NCI-H2196 (cell line): ENCODE measurements at regions not wholly inside any gene's neighbourhood (a gene's known extent, or its start where the extent isn't known, plus 50 kb on each side); places are given as distances from the start of the nearest gene placed in this dataset.
"Not testable (repeated sequence)": the region's sequence is repeated elsewhere in the genome, so short reads cannot be mapped to it uniquely, and the experiment has no call there.

Experiments
- DNase-seq: peaks from one replicate; lab custom pipeline; 2025; ENCODE audit not compliant: unreplicated experiment; lab: John Stamatoyannopoulos, UW

DNA sequence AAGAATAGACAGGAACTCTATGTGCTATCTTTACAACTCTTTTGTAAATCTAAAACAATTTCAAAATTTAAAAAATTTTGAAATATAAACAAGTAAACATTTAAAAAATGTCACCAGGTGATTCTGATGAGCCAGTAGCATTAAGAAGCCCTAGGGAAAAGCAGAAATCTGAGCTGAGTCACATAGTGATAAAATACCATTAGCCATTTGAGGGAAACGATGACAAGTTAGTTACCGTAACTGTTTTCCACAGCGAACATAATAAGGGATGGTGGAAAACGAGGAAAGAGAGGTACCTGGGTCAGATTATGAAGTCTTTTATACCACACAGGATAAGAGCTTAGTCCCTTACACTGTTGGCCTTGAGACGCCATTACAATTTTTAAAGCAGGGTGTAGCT is 55.5 kb downstream of the PRR15 start:
- no peak for DNase-seq

DNA sequence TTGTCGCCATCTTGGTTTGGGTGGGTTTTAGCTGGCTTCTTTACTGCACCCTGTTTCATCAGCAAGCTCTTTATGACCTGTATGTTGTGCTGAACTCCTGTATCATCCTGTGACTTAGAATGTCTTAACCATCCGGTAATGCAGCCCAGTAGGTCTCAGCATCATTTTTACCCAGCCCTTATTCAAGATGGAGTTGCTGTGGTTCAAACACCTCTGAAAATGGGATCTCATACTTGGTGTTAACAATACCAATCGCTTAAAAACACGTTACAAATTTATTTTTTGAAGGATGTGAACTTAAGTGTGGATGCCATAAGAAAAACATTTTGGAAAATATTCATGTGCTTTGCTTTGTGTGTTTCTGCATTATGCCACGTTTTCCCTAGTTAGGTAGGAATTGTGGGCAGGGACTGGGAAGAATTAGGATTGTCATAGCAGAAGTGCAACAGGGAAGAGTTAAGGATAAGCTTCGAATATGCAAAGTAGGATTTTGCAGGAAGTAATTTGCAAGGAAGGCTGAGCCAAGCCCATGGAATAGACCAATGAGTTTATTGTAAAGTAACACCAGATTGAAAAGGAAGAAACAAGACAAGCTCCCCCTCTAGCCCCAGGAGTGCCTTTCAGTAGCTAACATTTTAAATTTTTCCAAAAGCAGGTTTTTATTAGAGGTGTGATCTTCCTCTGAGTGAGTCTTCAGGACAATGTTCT is 56.4 kb downstream of the PRR15 start:
- DNase-seq = no peak

DNA sequence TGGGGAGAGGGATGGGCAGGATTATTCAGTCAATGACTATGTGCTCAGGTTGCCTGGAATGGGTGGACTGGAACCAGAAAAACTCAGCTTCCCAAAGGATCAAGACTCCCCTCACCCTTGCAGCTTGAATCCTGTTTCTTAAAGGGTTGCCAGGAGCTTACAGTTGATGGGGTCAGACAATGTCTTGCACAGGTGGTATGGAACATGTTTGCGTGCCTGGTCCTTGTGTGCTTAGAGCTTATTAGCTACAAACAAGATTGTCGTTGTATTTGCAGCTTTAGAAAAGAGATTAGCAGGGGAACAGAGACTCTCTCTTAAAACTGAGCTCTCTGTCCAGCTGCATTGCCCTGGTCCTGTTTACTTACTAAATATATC is 56.9 kb downstream of the PRR15 start:
- no peak for DNase-seq

DNA sequence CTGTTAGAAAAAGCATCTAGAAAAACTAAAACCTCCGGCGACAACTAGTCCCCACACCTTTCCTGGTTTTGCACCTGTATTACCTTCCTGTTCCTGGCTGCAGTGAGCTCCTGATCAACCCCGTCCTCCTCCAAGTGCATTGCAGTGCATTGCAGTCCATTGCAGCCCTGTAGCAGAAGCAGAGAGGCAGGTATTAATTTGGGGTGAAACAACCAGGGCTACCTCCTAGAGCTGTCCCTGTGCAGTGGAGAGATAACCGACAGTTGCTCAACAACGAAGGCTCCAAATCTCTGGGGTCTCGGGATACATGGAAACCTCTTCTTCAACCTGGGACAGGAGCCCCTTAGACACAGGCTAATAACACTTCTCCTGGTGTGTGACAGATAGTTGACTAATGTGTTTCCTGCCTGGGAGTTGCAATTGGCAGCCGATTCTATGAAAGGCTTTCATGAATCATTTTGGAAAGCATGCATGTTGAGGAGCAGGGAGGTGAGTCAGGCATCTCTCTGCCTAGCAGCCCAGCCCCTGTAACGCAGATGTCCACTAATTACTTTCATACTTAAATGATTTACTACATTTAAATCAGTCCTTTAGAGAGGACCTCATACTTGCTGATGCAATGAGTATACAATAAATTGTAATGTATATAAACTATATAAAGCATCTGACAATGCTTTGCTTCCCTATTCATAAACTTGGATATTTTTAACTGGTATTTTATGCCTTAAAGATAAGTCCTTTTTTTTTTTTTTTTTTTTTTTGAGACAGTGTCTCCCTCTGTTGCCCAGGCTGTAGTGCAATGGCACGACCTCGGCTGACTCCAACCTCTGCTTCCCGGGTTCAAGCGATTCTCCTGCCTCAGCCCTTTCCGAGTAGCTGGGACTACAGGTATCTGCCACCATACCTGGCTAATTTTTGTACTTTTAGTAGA is 59.0 kb downstream of the PRR15 start:
- DNase-seq = no peak

DNA sequence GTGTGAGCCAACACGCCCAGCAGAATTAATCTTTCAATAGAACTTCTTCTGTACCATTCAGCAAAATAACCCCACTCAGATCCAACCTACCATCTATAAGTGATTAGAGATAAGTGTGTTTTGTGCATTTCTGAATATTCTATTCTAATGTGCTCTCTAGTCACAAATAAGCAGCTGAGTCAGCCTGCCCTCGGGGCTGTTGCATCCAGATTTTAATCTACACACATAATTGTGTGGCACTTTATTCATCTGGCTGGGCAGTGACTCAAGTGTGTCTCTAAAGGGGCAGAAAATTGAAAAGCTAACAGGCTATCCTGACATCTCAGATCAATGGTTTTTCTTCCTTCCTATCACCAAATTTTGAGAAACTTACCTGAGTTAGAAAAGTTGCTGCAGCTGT is 60.3 kb downstream of the PRR15 start:
- DNase-seq = no peak

DNA sequence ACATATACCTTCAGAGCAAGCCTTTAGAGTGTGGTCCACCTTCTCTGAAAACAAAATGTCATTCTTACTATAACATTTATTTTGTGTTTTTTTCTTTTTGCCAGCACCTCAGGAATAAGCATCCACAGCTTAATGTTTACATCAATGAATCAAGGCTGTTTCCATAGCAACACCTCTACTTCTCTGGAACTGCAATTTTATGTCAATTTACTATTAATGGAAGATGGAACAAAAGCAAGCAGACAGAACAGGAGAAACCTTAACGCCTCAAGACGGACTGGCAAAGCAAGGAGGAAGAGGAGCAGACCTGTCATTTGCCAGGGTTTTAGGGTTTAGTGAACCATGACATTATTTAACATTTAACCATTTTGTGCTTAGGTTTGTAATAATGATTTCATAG is 63.1 kb downstream of the PRR15 start:
- no peak for DNase-seq

DNA sequence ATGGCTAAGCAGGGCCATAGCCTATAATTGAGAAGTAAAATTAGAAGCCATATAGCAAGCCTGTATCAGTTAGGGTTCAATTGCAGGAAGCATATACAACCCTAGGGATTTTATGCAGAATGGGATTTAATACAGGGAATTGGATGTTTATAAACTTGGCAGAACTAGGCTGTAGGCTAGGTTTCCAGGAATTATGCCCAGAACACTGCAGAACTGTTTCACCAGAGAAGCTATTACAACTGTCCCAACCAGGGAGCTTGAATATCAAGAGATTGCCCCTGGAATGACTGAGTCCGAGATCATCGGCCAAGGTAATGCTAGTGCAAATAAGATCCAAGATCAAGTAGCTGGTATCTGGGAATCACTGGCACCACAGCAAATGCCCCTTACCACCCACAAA is 64.0 kb downstream of the PRR15 start:
- no peak for DNase-seq

DNA sequence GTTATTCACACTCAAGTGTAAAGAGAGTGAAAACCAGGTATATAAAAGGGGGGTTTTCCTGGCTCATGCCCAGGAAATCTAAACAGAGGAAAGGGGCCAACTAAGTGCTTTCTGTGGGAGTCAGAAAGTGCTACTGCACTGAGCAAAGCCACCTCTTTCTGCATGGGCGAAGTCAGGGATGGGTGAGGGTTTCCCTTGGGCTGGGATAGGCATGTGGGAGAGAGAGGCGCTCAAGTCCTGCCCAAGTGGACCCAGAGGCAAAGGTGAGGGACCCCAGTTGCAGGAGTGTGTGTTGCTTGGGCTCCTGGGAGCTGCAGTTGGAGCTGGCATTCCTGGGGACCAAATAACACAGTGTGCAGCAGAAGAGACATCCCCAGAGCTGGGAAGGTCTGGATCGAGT is 65.9 kb downstream of the PRR15 start:
- no peak for DNase-seq

DNA sequence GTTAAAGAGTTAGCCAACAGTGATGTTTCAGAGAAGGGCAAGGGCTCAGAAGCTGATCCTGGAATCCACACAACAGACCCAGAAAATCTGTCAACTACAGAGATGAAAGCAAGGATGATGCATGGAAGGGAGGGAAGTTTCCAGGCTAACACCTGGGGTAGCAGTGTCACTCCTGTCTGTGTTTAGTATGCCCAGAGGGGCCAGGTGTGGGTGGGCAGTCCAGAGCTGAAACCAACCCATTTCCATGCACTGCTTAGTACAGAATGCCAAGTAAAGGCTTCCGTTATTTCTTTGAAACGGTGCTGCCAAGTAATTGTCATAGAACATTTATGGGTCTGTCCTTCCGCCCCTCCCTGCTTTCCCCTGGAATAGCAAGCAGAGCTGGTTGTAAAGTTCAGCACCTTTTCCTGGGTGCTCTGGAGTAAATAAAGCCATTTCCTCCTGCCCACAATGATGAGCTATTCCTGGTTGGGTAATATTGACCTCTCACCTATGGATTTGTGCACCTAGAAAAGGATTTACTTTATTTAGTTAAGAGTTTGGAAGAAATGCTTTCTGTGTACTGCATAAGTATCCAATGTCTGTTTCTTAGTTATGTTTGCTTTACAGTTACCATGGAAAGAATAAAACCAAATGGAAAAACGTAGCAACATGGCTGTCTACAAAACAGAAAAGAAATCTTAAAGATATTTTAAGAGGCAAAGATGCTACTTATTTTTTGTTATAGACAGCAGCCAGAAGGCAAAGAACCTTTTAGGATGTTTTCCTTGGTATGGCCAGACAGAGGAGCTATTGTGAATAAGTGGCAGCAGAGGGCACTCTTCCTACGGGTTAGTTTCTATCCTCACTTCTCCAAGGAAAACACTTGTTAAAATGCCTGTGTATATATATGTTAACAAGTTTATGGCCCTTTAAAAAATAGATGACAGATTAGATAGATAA is 71.7 kb downstream of the PRR15 start:
- peak; percentile 20 for DNase-seq

DNA sequence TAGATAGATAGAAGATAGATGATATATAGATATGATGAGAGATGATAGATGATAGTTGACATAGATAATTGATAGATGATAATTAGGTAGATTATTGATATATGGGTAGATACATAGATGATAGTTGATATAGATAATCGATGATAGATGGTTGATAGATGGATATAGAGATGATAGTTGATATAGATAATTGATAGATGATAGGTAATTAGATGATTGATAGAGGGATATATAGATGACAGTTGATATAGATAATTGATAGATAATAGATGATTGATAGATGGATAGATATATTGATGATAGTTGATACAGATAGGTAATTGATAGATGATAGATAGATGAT is 72.3 kb downstream of the PRR15 start:
- no peak for DNase-seq

DNA sequence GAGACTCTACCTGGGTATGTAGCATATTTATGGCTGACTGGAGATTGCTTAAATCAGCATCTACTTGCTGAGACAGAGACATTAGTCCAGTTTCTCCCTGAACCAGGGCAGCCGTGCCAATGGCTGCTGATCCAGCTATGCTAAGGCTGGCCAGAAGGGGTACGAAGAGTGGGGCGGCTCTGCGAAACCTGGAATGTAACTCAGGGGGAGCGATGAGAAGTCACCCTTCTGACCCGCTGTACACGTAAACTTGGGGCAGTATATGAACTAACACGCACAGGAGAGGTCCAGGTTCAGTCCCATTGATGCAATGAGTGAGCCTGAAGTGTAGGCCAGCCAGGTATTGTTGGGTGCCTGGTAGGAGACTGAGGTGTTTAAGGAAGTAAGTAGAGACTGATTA is 73.7 kb downstream of the PRR15 start:
- no peak for DNase-seq

DNA sequence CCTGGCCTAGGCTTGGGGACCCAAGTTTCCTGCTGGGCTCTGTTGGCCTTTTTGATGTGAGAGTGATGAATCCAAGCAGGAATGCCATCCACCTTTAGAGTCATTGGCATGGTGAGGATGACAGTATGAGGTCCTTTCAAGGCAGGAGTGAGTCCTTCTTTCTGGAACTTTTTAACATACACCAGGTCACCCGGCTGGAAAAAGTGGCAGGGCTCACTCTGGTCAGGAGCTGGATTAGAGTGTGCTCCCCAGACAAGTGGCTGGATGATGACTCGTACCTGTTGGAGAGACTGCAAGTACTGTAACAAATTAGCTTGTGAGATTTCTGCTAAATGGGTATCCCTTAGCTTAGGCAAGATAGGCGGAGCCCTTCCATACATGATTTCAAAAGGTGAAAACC is 75.2 kb downstream of the PRR15 start:
- not testable (repeated sequence) for DNase-seq

DNA sequence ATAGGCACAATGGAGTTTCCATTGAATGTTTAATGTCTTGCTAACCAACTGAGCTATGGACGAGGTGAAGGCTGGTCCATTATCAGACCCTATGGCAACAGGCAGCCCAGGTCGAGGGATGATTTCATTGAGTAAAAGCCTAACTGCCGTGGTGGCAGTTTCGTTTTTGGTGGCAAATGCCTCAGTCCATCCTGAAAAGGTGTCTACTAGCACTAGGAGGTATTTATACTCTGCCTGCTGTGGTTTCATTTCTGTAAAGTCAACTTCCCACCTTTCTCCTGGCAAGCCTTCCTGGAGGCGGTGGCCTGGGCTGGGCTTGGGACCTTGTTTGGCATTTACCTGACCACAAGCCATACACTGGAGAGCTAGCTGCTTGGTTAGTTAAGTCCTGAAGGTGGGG is 75.8 kb downstream of the PRR15 start:
- no peak for DNase-seq

DNA sequence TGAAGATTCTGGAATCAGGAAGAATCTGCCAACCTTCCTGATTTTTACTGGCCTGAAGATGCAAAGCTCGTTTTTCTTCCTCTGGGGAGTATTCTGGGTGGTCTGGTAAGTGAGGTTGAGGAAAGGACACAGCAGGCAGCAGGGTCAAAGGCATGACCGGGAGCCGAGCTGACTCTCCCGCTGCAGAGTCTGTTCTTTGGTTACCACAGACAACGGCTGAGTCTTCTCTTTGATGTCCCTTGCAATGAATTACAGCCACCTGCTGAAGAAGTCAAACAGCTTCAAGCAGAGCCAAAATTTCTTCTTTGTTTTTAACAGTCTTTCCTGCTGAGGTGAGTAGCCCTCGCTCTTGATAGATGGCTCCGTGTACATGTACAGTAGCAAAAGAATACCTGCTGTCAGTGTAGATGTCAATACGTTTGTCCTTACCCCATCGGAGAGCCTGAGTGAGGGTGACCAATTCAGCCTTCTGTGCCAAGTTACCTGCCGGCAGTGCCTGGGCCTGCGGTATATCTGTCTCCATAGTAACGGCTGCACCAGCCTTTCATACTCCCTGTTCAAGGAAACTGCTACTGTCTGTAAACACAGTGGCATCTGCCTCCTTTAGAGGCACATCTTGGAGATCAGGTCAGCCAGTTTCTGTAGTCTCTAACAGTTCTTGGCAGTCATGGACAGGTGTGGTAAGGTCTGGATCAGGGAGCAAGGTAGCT is 76.4 kb downstream of the PRR15 start:
- peak; percentile 62 for DNase-seq

DNA sequence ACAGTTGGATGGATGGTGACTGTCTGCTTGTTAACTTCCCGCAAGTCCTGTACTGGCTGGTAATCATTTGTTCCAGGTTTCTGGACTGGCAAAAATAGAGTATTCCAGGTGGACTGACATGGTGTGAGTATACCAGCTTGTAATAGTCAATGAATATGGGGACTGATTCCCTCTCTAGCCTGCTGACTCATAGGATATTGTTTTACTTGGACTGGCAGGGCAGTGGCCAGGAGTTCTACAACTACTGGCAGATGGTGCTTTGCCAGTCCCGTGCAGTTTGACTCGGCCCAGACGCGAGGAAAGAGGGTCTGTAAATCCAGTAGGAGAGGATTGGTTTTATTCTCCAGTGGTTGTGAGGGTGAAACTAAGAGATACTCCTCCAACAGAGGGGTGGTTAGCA is 78.0 kb downstream of the PRR15 start:
- DNase-seq = no peak

DNA sequence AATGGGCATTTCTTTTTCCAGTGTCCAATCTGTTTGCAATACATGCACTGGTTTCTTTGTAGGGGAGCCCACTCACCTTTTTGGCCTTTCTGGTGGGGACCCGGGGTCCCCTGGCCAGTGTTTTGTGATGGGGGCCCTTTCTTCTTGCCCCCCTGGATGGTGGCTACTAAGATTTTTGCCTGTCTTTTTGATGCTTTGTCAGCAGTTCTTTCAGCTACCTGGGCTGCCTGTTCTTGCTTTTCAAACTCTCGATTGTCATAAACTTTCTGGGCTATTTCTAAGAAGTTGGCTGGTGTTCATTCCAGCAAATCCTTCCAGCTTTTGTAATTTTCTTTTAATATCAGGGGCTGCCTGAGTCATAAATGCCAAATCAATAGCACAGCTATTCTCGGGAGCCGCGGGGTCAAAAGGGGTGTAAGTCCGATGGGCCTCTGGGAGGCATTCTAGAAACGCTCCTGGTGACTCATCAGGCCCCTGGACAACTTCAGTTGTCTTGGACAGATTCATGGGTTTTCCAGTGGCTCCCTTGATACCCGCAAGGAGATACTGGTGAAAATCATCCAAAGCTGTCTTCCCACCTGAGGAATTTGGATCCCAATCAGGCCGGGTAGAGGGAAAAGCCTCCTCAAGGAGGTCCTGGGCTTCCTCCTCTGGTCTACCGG is 79.0 kb downstream of the PRR15 start:
- DNase-seq = no peak

DNA sequence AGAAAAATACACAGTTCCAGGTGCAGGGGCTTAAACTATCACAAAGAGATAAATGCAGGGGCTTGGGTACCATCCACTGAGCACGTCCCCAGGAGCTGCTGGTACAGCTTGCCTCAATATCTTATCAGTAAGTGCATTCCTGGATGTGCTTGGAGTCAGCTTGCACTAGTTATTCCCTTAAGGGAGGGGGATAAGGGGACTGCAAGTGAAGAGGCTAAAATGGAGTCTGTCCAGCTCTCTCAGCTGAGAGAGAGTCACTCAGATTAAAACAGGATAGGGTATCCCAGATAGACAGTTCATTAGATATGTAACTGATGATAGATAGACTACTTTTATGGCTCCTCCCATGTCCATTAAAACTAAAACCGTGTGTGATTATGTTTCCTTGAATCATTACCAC is 82.5 kb downstream of the PRR15 start:
- not testable (repeated sequence) for DNase-seq

DNA sequence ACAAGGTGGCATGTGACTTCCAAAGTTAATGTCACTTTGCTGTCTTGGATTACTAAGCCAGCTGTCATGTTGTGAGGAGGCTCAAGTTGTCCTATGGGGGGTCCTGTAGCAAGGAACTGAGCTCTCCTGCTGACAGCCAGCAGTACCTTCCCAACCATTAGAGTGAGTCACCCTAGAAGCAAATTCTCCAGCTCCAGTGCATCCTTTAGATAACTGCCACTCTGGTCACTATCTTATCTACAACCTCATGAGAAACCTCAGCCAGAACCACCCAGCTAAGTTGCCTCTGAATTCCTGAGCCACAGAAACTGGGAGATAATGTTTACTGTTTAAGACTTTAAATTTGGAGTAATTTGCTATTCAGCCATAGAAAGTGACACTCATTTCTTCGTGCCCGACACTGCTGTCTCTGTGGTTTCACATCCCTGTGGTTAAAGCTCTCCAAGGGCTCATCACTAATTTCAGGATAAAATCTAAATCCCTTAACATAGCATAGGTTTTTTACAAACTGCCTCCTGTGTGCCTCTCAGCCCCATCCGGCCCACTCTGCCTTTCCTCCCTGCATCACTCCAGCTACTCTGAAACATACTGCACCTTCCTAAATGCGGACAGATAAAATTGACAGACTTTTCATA is 83.5 kb downstream of the PRR15 start:
- no peak for DNase-seq

DNA sequence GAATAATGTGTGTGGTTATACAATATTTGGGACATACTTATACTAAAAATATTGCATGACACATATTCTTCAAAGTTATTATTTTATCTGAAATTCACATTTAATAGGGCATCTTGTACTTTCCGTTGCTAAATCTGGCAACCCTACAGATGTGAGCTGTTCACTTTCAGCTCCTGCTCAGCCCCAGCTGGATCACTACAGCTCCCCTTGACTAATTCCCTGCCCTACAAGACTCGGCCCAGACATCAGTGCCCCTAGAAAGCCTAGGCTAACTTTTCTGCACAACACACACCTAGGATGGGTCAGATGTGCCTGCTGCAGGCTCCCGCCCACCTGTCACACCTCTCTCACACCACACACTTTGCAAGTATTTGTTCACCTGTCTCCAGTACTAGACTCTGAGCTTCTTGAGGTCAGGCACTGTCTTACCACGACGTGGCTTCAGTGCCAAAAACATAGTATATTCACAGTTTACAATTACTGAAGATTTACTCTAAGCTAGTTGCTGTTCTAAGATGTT is 84.1 kb downstream of the PRR15 start:
- not testable (repeated sequence) for DNase-seq
